ENCODE measurements at regions not wholly inside any gene's neighbourhood (a gene's known extent, or its start where the extent isn't known, plus 50 kb on each side); places are given as distances from the start of the nearest gene placed in this dataset.
A peak's percentile ranks its signal among the peaks of the same experiment; 100 is the strongest.

GRCh38 chr2:208545403-208546042 lies 138.9 kb downstream of the PTH2R start:
- peak; percentile 41 for DNase-seq

GRCh38 chr2:208546107-208546506 lies 139.5 kb downstream of the PTH2R start:
- DNase-seq = no peak

- DNase-seq = no peak
Measured at GRCh38 chr2:208546860-208547650, 140.5 kb downstream of the PTH2R start.

GRCh38 chr2:208548700-208549099 lies 142.1 kb downstream of the PTH2R start:
- no peak for DNase-seq

GRCh38 chr2:208549546-208550158 lies 143.1 kb downstream of the PTH2R start:
- DNase-seq = no peak

GRCh38 chr2:208552943-208553342 lies 146.4 kb downstream of the PTH2R start:
- no peak for DNase-seq

GRCh38 chr2:208556983-208557484 lies 150.4 kb downstream of the PTH2R start:
- no peak for DNase-seq

GRCh38 chr2:208565690-208566416 lies 159.3 kb downstream of the PTH2R start:
- no peak for DNase-seq

- no peak for DNase-seq
Measured at GRCh38 chr2:208568203-208568602, 161.6 kb downstream of the PTH2R start.

GRCh38 chr2:208570066-208570465 lies 163.5 kb downstream of the PTH2R start:
- no peak for DNase-seq

GRCh38 chr2:208570851-208571763 lies 164.5 kb downstream of the PTH2R start:
- DNase-seq = no peak

GRCh38 chr2:208571764-208572131 lies 165.2 kb downstream of the PTH2R start:
- DNase-seq = no peak

- DNase-seq = no peak
Measured at GRCh38 chr2:208573569-208573968, 167.0 kb downstream of the PTH2R start.

GRCh38 chr2:208579678-208580077 lies 173.1 kb downstream of the PTH2R start:
- no peak for DNase-seq

GRCh38 chr2:208584378-208584985 lies 177.9 kb downstream of the PTH2R start:
- DNase-seq = no peak

GRCh38 chr2:208586516-208586915 lies 179.9 kb downstream of the PTH2R start:
- DNase-seq = no peak

GRCh38 chr2:208594642-208595385 lies 188.2 kb downstream of the PTH2R start:
- no peak for DNase-seq

- DNase-seq = no peak
Measured at GRCh38 chr2:208595386-208596275, 189.0 kb downstream of the PTH2R start.

- DNase-seq = no peak
Measured at GRCh38 chr2:208607694-208608093, 201.1 kb downstream of the PTH2R start.

Data from NCI-H2107 (cell line).